GM03348 (cell line): ENCODE measurements at regions not wholly inside any gene's neighbourhood (a gene's known extent, or its start where the extent isn't known, plus 50 kb on each side); places are given as distances from the start of the nearest gene placed in this dataset.

ENCODE experiments used
- DNase-seq: peaks from one replicate; pipeline ENCODE4 v3.0.0; 2012; ENCODE audit warnings: low spot score

DNA sequence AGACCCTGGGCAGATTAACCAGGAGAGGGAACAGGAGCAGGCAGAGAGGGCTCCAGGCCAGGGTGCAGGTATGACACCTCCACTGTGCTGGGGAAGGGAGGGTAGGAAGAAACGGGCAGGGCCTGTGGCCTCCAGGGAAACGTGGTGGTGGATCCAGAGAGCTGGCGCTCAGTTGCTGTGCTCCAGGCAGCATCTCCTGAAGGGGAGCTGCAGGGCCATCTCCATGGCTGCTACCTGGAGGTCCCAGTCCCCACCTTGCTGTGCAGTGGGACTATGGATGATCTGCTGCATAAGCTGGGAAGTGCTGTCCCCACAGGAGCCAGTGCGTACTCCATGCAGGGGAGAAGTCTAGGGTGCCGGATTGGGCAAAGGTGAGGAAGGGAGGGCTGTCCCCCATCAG is 125.9 kb upstream of the RUNX3 start:
- no peak for DNase-seq

- no peak for DNase-seq
Observed at GRCh38 chr1:25055324-25055780, 125.3 kb upstream of the RUNX3 start.

DNA sequence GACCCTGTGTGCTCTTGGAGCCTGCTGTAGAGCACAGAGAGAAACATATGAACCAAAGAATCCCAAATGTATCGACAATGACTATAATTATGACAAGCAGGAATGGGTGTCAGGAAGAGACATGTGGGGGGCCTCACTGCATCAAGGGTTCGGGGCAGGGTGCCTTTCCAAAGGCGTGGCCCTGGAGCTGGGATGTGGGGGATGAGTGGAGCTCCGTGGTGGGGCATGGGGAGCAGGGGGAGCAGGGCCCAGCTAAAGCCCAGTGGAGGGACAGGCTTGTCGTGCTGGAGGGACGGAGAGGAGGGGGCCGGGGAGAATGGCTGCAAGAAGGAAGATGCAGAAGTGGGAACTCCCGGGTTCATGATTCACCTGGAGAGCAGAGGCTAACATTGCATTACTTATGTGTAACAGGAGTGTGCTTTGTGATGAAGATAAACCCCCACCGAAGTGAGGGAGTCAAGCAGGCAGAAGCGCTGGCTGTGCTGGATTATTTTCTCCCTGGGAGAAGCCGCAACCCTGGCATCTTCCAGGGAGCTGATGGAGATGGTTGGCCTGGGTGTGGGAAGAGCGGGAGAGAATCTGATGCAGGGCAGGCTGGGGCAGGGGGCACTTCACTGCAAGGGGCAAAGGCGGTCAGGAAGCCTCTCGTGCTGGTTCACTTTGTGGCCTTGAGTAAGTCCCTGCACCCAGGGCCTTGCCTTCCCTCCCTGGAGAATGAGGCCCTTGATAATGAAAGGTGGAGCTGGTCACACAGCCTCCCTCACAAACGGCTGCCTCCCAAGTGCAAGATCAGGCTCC is 124.6 kb upstream of the RUNX3 start:
- no peak for DNase-seq

DNA sequence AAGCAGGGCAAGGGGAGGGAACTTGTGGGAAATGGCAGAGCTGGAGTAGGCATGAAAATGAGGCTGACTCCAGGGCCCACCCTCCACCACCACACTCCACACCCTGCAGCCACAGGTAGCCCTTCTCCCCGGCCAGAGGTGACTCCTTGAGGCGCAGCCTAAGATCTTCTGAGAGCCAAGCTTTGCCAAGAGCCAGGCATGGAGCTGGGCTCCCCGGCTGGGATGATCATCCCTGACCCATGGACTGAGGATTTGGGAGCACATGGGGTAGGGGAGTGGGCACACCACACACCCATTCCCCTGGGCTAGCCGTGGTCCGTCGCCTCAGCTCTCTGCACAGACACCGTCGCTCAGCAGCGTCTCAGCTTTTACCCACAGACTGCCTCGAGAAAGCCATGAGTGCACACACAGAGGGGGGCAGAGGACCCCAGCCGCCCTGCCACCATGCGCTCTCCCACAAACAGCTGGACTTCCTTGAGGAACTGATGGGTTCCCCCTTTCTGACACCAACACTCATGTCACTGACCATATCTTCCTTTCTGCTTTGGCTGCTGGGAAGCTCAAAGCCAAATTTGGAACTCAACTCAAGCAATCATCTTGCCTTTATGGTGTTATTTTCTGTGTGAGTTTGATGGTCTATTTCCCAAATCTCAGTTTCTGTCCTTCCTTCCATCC is 123.6 kb upstream of the RUNX3 start:
- DNase-seq, result no peak

DNA sequence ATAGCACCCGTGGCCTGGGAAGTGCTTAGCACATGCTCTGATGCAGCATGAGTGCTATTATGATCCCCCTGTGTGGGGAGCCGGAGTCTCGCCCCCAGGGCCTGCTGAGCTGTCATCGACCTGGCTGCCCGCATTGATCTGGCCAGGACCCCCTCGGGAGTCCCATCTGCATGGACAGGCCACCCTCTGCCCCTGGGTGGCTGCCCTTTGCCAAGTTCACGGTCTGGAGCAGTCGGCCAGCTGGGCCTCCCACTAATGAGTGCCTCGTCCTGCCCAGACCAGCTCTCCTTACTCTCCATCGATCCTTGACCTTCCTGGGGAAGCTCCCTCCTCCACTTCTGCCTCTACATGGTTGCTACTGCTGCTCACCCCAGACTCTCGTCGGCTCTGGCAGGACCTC is 121.8 kb upstream of the RUNX3 start:
- DNase-seq, result no peak

DNA sequence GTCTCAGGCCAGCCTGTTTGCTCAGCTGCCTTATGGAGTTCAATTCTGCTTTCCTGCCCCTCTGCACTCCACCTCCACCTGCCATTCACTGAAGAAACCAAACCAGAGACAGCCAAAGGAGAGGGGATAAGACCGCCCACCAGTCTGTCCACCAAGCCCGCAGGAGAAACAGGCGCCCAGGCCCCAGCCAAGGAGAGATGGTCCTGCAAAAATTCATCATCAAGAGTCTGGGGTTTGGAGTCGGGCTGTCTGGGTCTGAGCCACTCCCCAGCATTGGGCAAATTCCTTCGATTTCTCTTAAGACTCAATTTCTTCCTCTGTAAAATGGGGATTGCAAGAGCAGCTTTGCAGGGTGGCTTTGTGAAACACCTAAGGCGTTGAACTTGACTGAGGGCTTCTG is 121.4 kb upstream of the RUNX3 start:
- no peak for DNase-seq

DNA sequence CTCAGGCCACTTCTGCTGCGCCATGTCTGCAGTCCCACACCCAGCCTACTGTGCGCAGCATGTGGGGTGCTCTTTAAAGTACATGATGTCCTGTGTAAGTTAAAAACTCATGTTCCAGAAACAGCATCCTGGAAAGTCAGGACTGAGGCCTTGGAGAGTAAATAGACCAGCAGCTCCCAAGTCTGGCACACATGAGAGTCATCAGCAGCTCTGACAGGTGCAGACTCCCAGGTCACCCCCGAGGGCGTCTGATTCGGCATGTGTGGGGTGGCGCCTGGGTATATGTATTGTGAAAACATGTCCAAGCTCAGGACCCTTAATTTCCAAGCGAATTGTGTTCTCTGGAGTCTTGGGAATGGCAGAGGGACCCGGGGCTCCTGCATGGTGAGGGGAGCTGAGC is 120.1 kb upstream of the RUNX3 start:
- DNase-seq, result no peak

- no peak for DNase-seq
Observed at GRCh38 chr1:25049190-25049589, 119.1 kb upstream of the RUNX3 start.

GRCh38 chr1:25048728-25049127 is 118.7 kb upstream of the RUNX3 start:
- DNase-seq, result no peak

GRCh38 chr1:25047506-25048240 is 117.6 kb upstream of the RUNX3 start:
- no peak for DNase-seq

- no peak for DNase-seq
Observed at GRCh38 chr1:25046194-25046532, 116.1 kb upstream of the RUNX3 start.

- DNase-seq, result no peak
Observed at GRCh38 chr1:25045480-25046193, 115.6 kb upstream of the RUNX3 start.

DNA sequence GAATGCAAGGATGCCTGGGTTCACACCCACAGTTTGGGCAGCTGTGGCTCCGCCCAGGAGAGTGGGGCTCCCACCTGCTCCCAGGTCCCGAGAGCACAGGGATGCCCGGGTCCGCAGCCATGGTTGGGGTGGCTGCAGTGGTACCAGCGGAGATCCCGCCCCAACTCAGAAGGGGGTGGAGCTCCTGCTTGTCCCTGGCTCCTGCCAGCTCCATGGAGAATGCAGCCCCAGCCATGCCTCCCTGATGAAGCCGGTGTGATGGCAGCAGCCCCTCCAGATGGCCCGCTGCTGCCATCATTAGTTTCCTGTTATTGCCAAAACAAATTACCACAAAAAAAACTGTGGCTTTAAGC is 113.1 kb upstream of the RUNX3 start:
- no peak for DNase-seq

DNA sequence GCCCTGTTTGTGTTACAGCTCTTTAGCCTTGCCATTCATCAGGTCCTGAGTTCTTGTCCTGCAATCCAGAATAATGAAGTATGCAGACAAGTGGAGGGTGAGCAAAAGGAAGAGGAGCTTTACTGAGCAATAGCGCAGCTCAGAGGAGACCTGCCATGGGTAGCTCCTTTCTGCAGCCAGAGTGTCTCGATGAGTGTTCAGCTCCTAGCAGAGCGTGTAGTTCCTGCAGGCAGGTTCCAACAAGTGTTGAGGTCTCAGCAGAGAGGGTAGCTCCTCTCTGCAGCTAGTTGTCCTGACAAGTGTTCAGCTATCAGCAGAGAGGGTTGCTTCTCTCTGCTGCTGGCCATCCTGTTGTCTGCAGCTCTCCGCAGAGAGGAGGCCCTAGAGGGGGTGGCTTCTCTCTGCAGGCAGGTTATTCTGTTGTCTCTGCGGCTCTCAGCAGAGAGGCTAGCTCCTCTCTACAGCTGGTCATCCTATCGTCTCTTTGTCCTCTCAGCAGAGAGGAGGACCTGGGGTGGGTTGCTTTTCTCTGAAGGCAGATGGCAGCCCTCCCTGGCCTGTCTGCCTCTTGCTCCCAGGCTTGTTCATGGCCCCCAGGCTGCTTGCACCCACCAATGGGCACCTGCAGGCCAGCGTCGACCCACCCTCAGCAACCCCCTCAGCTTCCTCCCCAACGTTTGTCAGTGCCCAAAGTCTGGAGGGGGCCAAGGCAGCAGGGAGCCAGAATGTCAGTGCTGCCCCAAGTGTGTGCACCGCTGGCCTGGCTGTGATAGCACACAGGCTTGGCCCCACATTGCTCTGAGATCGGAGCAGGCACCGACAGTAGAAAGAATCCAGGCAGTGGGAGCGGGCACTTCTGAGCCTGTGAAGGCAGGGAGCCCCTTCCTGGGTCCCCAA is 112.5 kb upstream of the RUNX3 start:
- DNase-seq, result no peak

- DNase-seq, result no peak
Observed at GRCh38 chr1:25041916-25042315, 111.8 kb upstream of the RUNX3 start.

GRCh38 chr1:25040122-25040685 is 110.1 kb upstream of the RUNX3 start:
- DNase-seq, result no peak

GRCh38 chr1:25039229-25039628 is 109.2 kb upstream of the RUNX3 start:
- DNase-seq, result no peak

DNA sequence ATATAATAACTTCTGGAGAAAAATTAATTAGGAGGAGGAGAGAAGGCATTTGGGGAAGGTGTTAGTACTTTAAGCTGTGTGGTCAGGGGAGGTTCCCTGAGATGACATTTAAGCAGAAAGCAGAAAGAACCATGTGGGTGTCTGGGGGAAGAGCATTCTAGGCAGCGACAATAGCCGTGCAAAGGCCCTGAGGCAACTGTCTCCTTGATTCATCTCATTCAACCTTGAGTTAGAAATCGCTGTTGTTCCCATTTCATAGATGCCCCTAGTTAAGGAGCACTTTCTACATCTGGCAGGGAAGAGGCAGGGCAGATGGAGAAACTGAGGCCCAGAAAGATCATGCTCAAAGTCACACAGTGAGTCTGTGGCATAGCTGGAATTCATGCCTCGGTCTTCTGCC is 108.6 kb upstream of the RUNX3 start:
- no peak for DNase-seq

DNA sequence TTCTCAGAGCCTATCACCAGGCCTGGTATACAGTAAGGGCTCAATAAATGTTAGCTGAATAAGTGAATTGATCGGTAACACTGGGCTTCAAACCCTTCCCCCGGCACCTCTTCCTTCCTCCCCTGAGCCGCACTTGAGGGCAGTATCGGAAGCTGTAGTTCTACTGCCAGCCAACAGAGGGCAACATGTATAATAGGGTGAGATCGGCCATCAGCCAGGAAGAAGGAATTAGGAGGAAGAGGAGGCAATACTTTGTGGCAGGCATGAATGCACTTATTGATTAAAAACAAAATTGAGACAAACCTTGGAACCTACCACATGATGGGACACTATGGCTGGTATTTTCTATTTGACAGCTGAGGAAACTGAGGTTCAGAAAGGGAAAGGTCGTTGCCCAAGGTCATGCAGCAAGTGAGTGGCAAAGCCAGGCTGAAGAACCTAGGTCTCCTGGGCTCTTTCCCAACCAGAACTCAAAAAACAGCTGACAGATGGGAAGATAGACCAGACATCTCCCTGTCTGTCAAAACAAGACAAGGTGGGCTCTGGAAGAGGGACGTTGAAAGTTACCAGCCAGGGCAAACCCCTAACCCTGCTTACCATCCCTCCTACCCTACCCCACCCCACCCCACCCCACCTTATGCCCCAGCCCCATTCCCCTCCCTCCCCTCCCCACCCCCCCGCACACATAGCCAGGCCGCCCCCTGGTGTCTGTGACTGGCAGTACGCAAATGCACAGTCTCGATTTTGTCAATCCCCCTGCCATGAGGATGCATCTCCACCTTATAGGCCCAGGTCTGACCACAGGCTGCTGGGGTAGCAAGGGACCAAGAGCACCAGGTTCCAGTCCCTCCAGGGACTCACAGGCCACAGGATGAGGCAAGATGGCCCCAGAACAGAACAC is 107.3 kb upstream of the RUNX3 start:
- DNase-seq, result peak; percentile 76

GRCh38 chr1:25036117-25036546 is 106.1 kb upstream of the RUNX3 start:
- no peak for DNase-seq
